HEK293 (cell line): ENCODE measurements at regions not wholly inside any gene's neighbourhood (a gene's known extent, or its start where the extent isn't known, plus 50 kb on each side); places are given as distances from the start of the nearest gene placed in this dataset.

Source experiments
- CTCF ChIA-PET: fragments of 350-600 bp; formaldehyde crosslinking; extraction: SDS; loops from one replicate; lab custom pipeline; 2021; ENCODE audit warnings: antibody characterized with exemption; lab: Yijun Ruan, JAX
- POLR2A ChIA-PET: fragments of 300-600 bp; formaldehyde crosslinking; extraction: SDS; loops from one replicate; lab custom pipeline; 2020; ENCODE audit warnings: antibody characterized with exemption, inconsistent platforms; lab: Yijun Ruan, JAX
- H3K27ac ChIP-seq: fragments of 200-500 bp; sonication (Bioruptor generic); 2 replicates; pipeline ENCODE4 v1.5.1; 2014; ENCODE audit warnings: low read depth, low read length, control low read depth, inconsistent platforms; ENCODE audit errors: extremely low read depth
- H3K36me3 ChIP-seq, 2 experiments: fragments of 200-500 bp in 1 of 2; sonication (Bioruptor generic) in 1 of 2; 1 replicate in 1 of 2; 2 replicates in 1 of 2; pipeline ENCODE4 v1.5.1; 2014 to 2017; ENCODE audit warnings: inconsistent platforms in 2 of 2, low read length in 2 of 2; ENCODE audit not compliant: control insufficient read depth in 2 of 2, insufficient read depth in 1 of 2
- H3K4me1 ChIP-seq: fragments of 200-500 bp; sonication (Bioruptor generic); 2 replicates; pipeline ENCODE4 v1.5.1; 2014; ENCODE audit warnings: mild to moderate bottlenecking, low read length, inconsistent platforms; ENCODE audit not compliant: control insufficient read depth, insufficient read depth
- H3K4me3 ChIP-seq: 2 replicates; pipeline ENCODE4 v1.5.1; 2011; ENCODE audit warnings: low read depth, mild to moderate bottlenecking, control low read depth, low read length, moderate library complexity
- H3K9me3 ChIP-seq: fragments of 200-500 bp; sonication (Bioruptor generic); 2 replicates; pipeline ENCODE4 v1.5.1; 2014; ENCODE audit warnings: low read depth, low read length, inconsistent platforms; ENCODE audit not compliant: control insufficient read depth, insufficient read depth
- MEIS1 ChIP-seq: sonication (generic); formaldehyde crosslinking; IDR thresholded peaks from 2 replicates; pipeline ENCODE4 v1.8.1; 2022; ENCODE audit warnings: missing genetic modification reagents, mild to moderate bottlenecking, borderline replicate concordance
- SP7 ChIP-seq: fragments of 450-650 bp; formaldehyde crosslinking; IDR thresholded peaks from 2 replicates; pipeline ENCODE4 v1.5.1; 2016; ENCODE audit warnings: missing biosample characterization, missing genetic modification characterization
- YY1 ChIP-seq: fragments of 450-650 bp; formaldehyde crosslinking; IDR thresholded peaks from 2 replicates; pipeline ENCODE4 v1.5.1; 2018; ENCODE audit warnings: missing biosample characterization, missing genetic modification characterization
- ZEB2 ChIP-seq: fragments of 450-650 bp; formaldehyde crosslinking; IDR thresholded peaks from 2 replicates; pipeline ENCODE4 v1.5.1; 2016; ENCODE audit warnings: missing biosample characterization, missing genetic modification characterization
- ZNF112 ChIP-seq: fragments of 450-650 bp; formaldehyde crosslinking; IDR thresholded peaks from 2 replicates; pipeline ENCODE4 v1.5.0; 2017; ENCODE audit warnings: missing biosample characterization, missing genetic modification characterization
- ZNF114 ChIP-seq: fragments of 450-650 bp; formaldehyde crosslinking; IDR thresholded peaks from 2 replicates; pipeline ENCODE4 v1.5.0; 2017; ENCODE audit warnings: missing biosample characterization, missing genetic modification characterization
- ZNF175 ChIP-seq: fragments of 450-650 bp; formaldehyde crosslinking; IDR thresholded peaks from 2 replicates; pipeline ENCODE4 v1.5.1; 2016; ENCODE audit warnings: missing biosample characterization, missing genetic modification characterization
- ZNF19 ChIP-seq: fragments of 450-650 bp; formaldehyde crosslinking; IDR thresholded peaks from 2 replicates; pipeline ENCODE4; 2016; ENCODE audit warnings: missing biosample characterization, missing genetic modification characterization, low read depth
- ZNF211 ChIP-seq: fragments of 450-650 bp; formaldehyde crosslinking; IDR thresholded peaks from 2 replicates; pipeline ENCODE4 v1.5.1; 2016; ENCODE audit warnings: low read depth, missing biosample characterization, missing genetic modification characterization
- ZNF221 ChIP-seq: fragments of 450-650 bp; formaldehyde crosslinking; IDR thresholded peaks from 2 replicates; pipeline ENCODE4 v1.5.1; 2017; ENCODE audit warnings: missing biosample characterization, missing genetic modification characterization, borderline replicate concordance
- ZNF544 ChIP-seq: fragments of 450-650 bp; formaldehyde crosslinking; IDR thresholded peaks from 2 replicates; pipeline ENCODE4 v1.5.0; 2017; ENCODE audit warnings: missing biosample characterization, missing genetic modification characterization
- ZNF548 ChIP-seq: fragments of 450-650 bp; formaldehyde crosslinking; IDR thresholded peaks from 2 replicates; pipeline ENCODE4 v1.5.1; 2016; ENCODE audit warnings: missing biosample characterization, missing genetic modification characterization
- ZNF624 ChIP-seq: fragments of 450-650 bp; formaldehyde crosslinking; IDR thresholded peaks from 2 replicates; pipeline ENCODE4 v1.5.1; 2017; ENCODE audit warnings: missing biosample characterization, missing genetic modification characterization
- ZNF701 ChIP-seq: fragments of 450-650 bp; formaldehyde crosslinking; IDR thresholded peaks from 2 replicates; pipeline ENCODE4 v1.5.1; 2016; ENCODE audit warnings: missing biosample characterization, missing genetic modification characterization
- ZNF707 ChIP-seq: fragments of 450-650 bp; formaldehyde crosslinking; IDR thresholded peaks from 2 replicates; pipeline ENCODE4 v1.5.1; 2016; ENCODE audit warnings: missing biosample characterization, missing genetic modification characterization
- ZNF768 ChIP-seq: fragments of 450-650 bp; formaldehyde crosslinking; IDR thresholded peaks from 2 replicates; pipeline ENCODE4 v1.5.1; 2018; ENCODE audit warnings: missing biosample characterization, mild to moderate bottlenecking, missing genetic modification characterization
- ZSCAN23 ChIP-seq: fragments of 450-650 bp; formaldehyde crosslinking; IDR thresholded peaks from 2 replicates; pipeline ENCODE4 v1.5.1; 2016; ENCODE audit warnings: missing biosample characterization, missing genetic modification characterization
- TF ChIP-seq, protein P1 (sequence below): fragments of 450-650 bp; formaldehyde crosslinking; IDR thresholded peaks from 2 replicates; pipeline ENCODE4 v1.5.1; 2016; ENCODE audit warnings: missing biosample characterization, missing genetic modification characterization
- TF ChIP-seq, protein P2 (sequence below): fragments of 450-650 bp; formaldehyde crosslinking; IDR thresholded peaks from 2 replicates; pipeline ENCODE4 v1.5.1; 2016; ENCODE audit warnings: missing biosample characterization, missing genetic modification characterization
- TF ChIP-seq, protein P3 (sequence below): fragments of 450-650 bp; formaldehyde crosslinking; IDR thresholded peaks from 2 replicates; pipeline ENCODE4 v1.5.1; 2017; ENCODE audit warnings: missing biosample characterization, mild to moderate bottlenecking, missing genetic modification characterization, moderate library complexity
- TF ChIP-seq, protein P4 (sequence below): fragments of 450-650 bp; formaldehyde crosslinking; IDR thresholded peaks from 2 replicates; pipeline ENCODE4 v1.5.1; 2016; ENCODE audit warnings: missing biosample characterization, missing genetic modification characterization, borderline replicate concordance

DNA sequence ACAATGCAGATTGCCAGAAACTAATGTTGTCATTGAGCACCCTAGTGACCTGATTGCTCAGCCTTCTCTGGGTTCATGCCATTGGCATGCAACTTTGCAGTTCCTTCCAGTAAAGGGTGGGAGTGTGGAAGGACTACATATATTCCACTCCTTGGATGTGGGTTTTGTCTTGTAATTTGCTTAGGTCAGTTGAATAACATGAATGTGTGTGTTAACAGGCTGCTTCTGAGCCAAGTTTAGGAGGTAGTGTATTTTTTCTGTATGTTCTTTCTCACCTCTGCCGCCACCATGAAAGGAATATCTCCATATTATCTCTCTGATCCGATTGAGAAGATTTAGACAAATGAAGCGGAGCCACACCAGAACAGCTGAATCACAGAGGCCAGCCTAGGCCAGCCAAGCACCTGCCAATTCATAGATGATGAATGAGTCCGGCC lies 1929.6 kb upstream of the CDH6 start:
- TF ChIP-seq SP7 (tag by site-specific recombination) (no peak), ZSCAN23 (tag by site-specific recombination) (no peak), ZNF548 (no peak), YY1 (tag by site-specific recombination) (no peak), ZNF707 (tag by site-specific recombination) (no peak), ZNF175 (tag by site-specific recombination) (no peak), ZNF701 (tag by site-specific recombination) (no peak), ZNF768 (tag by site-specific recombination) (no peak), ZNF221 (tag by site-specific recombination) (no peak), ZNF211 (tag by site-specific recombination) (no peak), ZNF112 (tag by site-specific recombination) (no peak)
- TF ChIP-seq, protein P1, sequence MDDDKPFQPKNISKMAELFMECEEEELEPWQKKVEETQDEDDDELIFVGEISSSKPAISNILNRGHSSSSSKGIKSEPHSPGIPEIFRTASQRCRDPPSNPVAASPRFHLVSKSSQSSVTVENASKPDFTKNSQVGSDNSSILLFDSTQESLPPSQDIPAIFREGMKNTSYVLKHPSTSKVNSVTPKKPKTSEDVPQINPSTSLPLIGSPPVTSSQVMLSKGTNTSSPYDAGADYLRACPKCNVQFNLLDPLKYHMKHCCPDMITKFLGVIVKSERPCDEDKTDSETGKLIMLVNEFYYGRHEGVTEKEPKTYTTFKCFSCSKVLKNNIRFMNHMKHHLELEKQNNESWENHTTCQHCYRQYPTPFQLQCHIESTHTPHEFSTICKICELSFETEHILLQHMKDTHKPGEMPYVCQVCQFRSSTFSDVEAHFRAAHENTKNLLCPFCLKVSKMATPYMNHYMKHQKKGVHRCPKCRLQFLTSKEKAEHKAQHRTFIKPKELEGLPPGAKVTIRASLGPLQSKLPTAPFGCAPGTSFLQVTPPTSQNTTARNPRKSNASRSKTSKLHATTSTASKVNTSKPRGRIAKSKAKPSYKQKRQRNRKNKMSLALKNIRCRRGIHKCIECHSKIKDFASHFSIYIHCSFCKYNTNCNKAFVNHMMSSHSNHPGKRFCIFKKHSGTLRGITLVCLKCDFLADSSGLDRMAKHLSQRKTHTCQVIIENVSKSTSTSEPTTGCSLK (tag by site-specific recombination): no peak
- TF ChIP-seq, protein P2, sequence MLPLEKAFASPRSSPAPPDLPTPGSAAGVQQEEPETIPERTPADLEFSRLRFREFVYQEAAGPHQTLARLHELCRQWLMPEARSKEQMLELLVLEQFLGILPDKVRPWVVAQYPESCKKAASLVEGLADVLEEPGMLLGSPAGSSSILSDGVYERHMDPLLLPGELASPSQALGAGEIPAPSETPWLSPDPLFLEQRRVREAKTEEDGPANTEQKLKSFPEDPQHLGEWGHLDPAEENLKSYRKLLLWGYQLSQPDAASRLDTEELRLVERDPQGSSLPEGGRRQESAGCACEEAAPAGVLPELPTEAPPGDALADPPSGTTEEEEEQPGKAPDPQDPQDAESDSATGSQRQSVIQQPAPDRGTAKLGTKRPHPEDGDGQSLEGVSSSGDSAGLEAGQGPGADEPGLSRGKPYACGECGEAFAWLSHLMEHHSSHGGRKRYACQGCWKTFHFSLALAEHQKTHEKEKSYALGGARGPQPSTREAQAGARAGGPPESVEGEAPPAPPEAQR (tag by site-specific recombination): no peak
- TF ChIP-seq, all 188 proteins: peak for 0
- Histone ChIP-seq H3K4me3 (no peak overlapping the region), H3K36me3 (no peaks in the 10 kb centered on the region), H3K4me1 (no peaks in the 10 kb centered on the region), H3K9me3 (no peaks in the 10 kb centered on the region), H3K27ac (no peak overlapping the region)
- POLR2A ChIA-PET: no interaction called here
- CTCF ChIA-PET: no interaction called here

DNA sequence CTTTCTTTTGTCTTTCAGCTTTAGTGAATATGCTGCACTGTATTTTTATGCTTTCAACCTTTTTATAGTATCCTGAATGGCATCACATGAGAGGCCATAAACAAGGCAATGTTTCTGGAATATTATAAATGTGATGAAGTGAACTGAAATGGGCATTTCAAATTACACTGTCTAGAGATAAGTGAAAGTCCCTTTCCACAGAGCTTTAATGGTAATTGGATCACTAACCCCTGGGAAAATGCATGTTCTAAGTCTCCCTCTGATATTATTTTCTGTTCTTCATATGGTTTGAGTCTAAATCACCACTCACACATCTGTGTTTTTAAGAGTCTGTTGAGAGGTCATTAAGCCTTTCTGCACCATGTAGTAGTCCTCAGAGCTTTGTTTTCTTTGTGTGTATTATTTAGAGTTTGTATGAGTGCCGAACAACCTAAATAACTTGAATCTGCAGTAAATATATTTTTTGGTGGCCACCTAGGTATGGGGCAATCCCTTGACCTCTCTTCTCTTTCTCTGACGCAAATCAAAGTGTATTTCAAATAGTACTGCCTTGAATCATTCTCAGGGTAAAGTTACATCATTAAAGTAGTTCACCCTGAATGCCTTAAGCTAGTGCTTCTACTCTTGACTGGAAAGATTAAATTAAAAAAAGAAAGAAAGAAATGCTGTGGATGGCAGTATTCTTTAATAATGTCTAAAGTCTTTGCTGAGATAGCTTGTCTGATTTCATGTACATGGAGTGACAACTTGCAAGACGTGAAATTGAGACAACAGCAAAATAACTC lies 1931.0 kb upstream of the CDH6 start:
- ChIA-PET POLR2A (no interaction called here), CTCF (no interaction called here)
- H3K4me3 ChIP-seq: no peak overlapping the region
- H3K36me3 ChIP-seq: no peaks in the 10 kb centered on the region
- H3K4me1 ChIP-seq: no peaks in the 10 kb centered on the region
- H3K9me3 ChIP-seq: no peaks in the 10 kb centered on the region
- TF ChIP-seq ZNF114 (tag by site-specific recombination) (no peak), ZEB2 (tag by site-specific recombination) (no peak), MEIS1 (CRISPR knock-in tag) (no peak), ZNF19 (tag by site-specific recombination) (no peak), ZNF624 (tag by site-specific recombination) (no peak), ZNF544 (tag by site-specific recombination) (no peak)
- TF ChIP-seq, protein P3, sequence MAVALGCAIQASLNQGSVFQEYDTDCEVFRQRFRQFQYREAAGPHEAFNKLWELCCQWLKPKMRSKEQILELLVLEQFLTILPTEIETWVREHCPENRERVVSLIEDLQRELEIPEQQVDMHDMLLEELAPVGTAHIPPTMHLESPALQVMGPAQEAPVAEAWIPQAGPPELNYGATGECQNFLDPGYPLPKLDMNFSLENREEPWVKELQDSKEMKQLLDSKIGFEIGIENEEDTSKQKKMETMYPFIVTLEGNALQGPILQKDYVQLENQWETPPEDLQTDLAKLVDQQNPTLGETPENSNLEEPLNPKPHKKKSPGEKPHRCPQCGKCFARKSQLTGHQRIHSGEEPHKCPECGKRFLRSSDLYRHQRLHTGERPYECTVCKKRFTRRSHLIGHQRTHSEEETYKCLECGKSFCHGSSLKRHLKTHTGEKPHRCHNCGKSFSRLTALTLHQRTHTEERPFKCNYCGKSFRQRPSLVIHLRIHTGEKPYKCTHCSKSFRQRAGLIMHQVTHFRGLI (tag by site-specific recombination): no peak
- TF ChIP-seq, protein P2 (tag by site-specific recombination): no peak
- TF ChIP-seq, protein P4, sequence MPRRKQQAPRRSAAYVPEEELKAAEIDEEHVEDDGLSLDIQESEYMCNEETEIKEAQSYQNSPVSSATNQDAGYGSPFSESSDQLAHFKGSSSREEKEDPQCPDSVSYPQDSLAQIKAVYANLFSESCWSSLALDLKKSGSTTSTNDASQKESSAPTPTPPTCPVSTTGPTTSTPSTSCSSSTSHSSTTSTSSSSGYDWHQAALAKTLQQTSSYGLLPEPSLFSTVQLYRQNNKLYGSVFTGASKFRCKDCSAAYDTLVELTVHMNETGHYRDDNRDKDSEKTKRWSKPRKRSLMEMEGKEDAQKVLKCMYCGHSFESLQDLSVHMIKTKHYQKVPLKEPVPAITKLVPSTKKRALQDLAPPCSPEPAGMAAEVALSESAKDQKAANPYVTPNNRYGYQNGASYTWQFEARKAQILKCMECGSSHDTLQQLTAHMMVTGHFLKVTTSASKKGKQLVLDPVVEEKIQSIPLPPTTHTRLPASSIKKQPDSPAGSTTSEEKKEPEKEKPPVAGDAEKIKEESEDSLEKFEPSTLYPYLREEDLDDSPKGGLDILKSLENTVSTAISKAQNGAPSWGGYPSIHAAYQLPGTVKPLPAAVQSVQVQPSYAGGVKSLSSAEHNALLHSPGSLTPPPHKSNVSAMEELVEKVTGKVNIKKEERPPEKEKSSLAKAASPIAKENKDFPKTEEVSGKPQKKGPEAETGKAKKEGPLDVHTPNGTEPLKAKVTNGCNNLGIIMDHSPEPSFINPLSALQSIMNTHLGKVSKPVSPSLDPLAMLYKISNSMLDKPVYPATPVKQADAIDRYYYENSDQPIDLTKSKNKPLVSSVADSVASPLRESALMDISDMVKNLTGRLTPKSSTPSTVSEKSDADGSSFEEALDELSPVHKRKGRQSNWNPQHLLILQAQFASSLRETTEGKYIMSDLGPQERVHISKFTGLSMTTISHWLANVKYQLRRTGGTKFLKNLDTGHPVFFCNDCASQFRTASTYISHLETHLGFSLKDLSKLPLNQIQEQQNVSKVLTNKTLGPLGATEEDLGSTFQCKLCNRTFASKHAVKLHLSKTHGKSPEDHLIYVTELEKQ (tag by site-specific recombination): no peak
- no peak overlapping the region for H3K27ac ChIP-seq
